ENCODE measurements at regions not wholly inside any gene's neighbourhood (a gene's known extent, or its start where the extent isn't known, plus 50 kb on each side); places are given as distances from the start of the nearest gene placed in this dataset.

GRCh38 chr5:85488295-85488694 is 1103.6 kb upstream of the EDIL3 start:
- H3K4me1 ChIP-seq (replicated peaks in 1 of 4; ENCODE audit: control insufficient read depth in 3 of 4, insufficient read depth in 4 of 4, low read length in 3 of 4): no peaks in the 10 kb centered on the region
- peaks cover 13 to 25% of the 10 kb centered on the region in 2 experiments; a peak in 3 of 4 replicates for H3K9me3 ChIP-seq (ENCODE audit: insufficient read depth in 2 of 2, low read depth in 1 of 2, low read length in 1 of 2)
- H3K9ac ChIP-seq (replicated peaks in 1 of 4; ENCODE audit: extremely low read depth in 1 of 4, low read depth in 3 of 4, low read length in 3 of 4): no peak overlapping the region
- no peak overlapping the region for H3K56ac ChIP-seq (replicated peaks; ENCODE audit: insufficient read length, low read depth, low read length)
- no peak overlapping the region for H2BK5ac ChIP-seq (ENCODE audit: low read depth, low read length)
- peaks cover 0 to 4% (median 0%) of the 10 kb centered on the region in 4 experiments; a peak in 3 of 8 replicates for H3K36me3 ChIP-seq (ENCODE audit: control insufficient read depth in 2 of 4, insufficient read depth in 4 of 4, low read length in 3 of 4)
- no peak overlapping the region for H2AK5ac ChIP-seq (ENCODE audit: low read depth, low read length)
- H3K79me2 ChIP-seq (ENCODE audit: control insufficient read depth in 1 of 2, insufficient read depth in 2 of 2, low read length in 2 of 2): no peaks in the 10 kb centered on the region
- no peak overlapping the region for H4K91ac ChIP-seq (replicated peaks; ENCODE audit: insufficient read length, low read length)
- no peak overlapping the region for H4K8ac ChIP-seq (ENCODE audit: extremely low read depth, insufficient read depth, low read length)
- H3K18ac ChIP-seq (ENCODE audit: extremely low read depth, low read length): no peak overlapping the region
- no peak for FAIRE-seq
- H3K14ac ChIP-seq (ENCODE audit: insufficient read length): no peak overlapping the region
- no peaks in the 10 kb centered on the region for H4K20me1 ChIP-seq (replicated peaks in 1 of 2; ENCODE audit: control insufficient read depth in 1 of 2, insufficient read depth in 2 of 2, low read length in 2 of 2)
- H3K4ac ChIP-seq (replicated peaks; ENCODE audit: insufficient read length, low read depth, low read length): no peak overlapping the region
- H2BK15ac ChIP-seq (ENCODE audit: low read length): no peak overlapping the region
- no peak for DNase-seq (ENCODE audit: low read depth in 1 of 2, low spot score in 2 of 2)
- no peaks in the 10 kb centered on the region for H3K79me1 ChIP-seq (ENCODE audit: low read depth, low read length)
- no peak overlapping the region for H3K4me3 ChIP-seq (ENCODE audit: extremely low read depth in 1 of 4, insufficient read depth in 2 of 4, low read depth in 3 of 4, low read length in 4 of 4)
- H3K23ac ChIP-seq (ENCODE audit: insufficient read length): no peak overlapping the region
- H3K4me2 ChIP-seq (ENCODE audit: insufficient read depth in 1 of 2, low read depth in 2 of 2, low read length in 2 of 2): no peak overlapping the region
- H2AFZ ChIP-seq (ENCODE audit: low read length): no peak overlapping the region
- H2BK12ac ChIP-seq (ENCODE audit: low read depth, low read length): no peak overlapping the region
- no peaks in the 10 kb centered on the region for H3K23me2 ChIP-seq (ENCODE audit: low read depth, low read length)
- CTCF ChIA-PET (ENCODE audit: partially characterized antibody): no interaction called here
- no peak overlapping the region for H2BK20ac ChIP-seq (ENCODE audit: low read length)
- no peaks in the 10 kb centered on the region for H3K27me3 ChIP-seq (replicated peaks in 1 of 4; ENCODE audit: control insufficient read depth in 3 of 4, extremely low read depth in 1 of 4, insufficient read depth in 3 of 4, low read length in 3 of 4)
- no peak overlapping the region for H4K5ac ChIP-seq (ENCODE audit: insufficient read length, low read depth, low read length)
- H2BK120ac ChIP-seq (replicated peaks; ENCODE audit: low read depth, low read length): no peak overlapping the region
- POLR2A ChIA-PET (ENCODE audit: partially characterized antibody): no interaction called here
- no peak overlapping the region for H3K27ac ChIP-seq (ENCODE audit: low read depth, low read length)
- no peak for TF ChIP-seq SUZ12 (IDR thresholded peaks at IDR 0.05; ENCODE audit: low read length)
- TF ChIP-seq PHF8 (conservative IDR thresholded peaks at IDR 0.05; ENCODE audit: low read depth, low read length): no peak

All from H1 (cell line).